Thyroid gland (tissue), 4 donors: ENCODE measurements at regions not wholly inside any gene's neighbourhood (a gene's known extent, or its start where the extent isn't known, plus 50 kb on each side); places are given as distances from the start of the nearest gene placed in this dataset.
"Not testable (repeated sequence)": the region's sequence is repeated elsewhere in the genome, so short reads cannot be mapped to it uniquely, and the experiment has no call there.

ENCODE experiments used
- DNase-seq, 2 donors: peaks; one replicate each; pipeline ENCODE4 v3.0.0-alpha.2; 2019
- H3K27ac ChIP-seq, 3 donors: fragments of 200-600 bp; sonication (generic); 1 replicate in 2 of 3; 2 replicates in 1 of 3; pipeline ENCODE4 v1.5.1; 2016 to 2019; ENCODE audit warnings: mild to moderate bottlenecking in 1 of 3, moderate library complexity in 1 of 3
- H3K27me3 ChIP-seq: fragments of 200-600 bp; sonication (generic); one replicate; pipeline ENCODE4 v1.5.1; 2019
- H3K36me3 ChIP-seq, 2 donors: fragments of 200-600 bp; sonication (generic); one replicate each; pipeline ENCODE4 v1.5.1; 2016 to 2019
- H3K4me1 ChIP-seq, 2 donors: fragments of 200-600 bp; sonication (generic); one replicate each; pipeline ENCODE4 v1.5.1; 2017 to 2019
- H3K4me3 ChIP-seq, 3 donors: fragments of 200-600 bp; sonication (generic); replicated peaks in 1 of 3; 1 replicate in 2 of 3; 2 replicates in 1 of 3; pipeline ENCODE4 v1.5.1; 2016; ENCODE audit warnings: mild to moderate bottlenecking in 1 of 3
- H3K9me3 ChIP-seq: fragments of 200-600 bp; sonication (generic); one replicate; pipeline ENCODE4 v1.5.1; 2017
- CTCF ChIP-seq, 6 experiments: fragments of 200-600 bp in 3 of 6; fragments of 450-650 bp in 3 of 6; sonication (generic) in 3 of 6; IDR thresholded peaks; one replicate each; pipeline ENCODE4 v1.5.1; 2016 to 2019; ENCODE audit warnings: antibody characterized with exemption in 6 of 6, mild to moderate bottlenecking in 2 of 6, inconsistent platforms in 1 of 6, moderate library complexity in 1 of 6
- POLR2A ChIP-seq, 2 donors: fragments of 450-650 bp; IDR thresholded peaks; one replicate each; pipeline ENCODE4 v1.6.1; 2017; ENCODE audit warnings: antibody characterized with exemption in 2 of 2, mild to moderate bottlenecking in 2 of 2, moderate library complexity in 1 of 2
- WGBS, 2 donors: methylation state at CpG; one replicate each; pipeline ENCODE4 v1.1.5; 2017; 5-methylcytosine and 5-hydroxymethylcytosine counted together
- intact Hi-C: fragments of 100-400 bp; cut with DNase I; formaldehyde crosslinking; loops from one replicate; pipeline ENCODE4 v1.15.1; 2023

GRCh38 chr13:52324831-52325230 is 81.1 kb downstream of the THSD1 start:
- H3K36me3 ChIP-seq, H3K9me3 ChIP-seq, intact Hi-C loops, DNase-seq, H3K27me3 ChIP-seq, H3K27ac ChIP-seq, H3K4me3 ChIP-seq, H3K4me1 ChIP-seq: not testable (repeated sequence)
- WGBS, 2 donors: 82 to 90% methylated on average over 1 of the region's 2 CpGs

DNA sequence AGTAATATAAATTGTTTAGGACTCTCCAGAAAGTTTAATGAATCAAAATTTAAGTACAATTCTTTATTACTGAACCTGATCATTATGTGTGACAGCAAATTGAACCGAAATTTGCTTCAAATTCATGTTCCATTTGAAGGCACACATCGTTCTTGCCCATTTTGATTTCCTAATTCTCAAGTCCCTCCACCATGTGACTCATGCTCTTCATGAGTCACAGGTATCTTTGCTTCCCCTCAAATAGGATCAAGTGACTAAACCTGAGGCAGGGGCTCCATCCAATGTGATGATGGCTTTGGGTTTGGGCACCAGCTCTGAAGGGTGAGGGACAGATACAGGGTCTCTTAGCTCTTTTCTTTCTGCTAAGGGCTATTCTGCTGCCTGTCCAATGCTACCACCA is 86.1 kb downstream of the THSD1 start:
- Histone ChIP-seq H3K4me3 (no peak overlapping the region), H3K27ac (no peak overlapping the region), H3K4me1 (no peaks in the 10 kb centered on the region), H3K36me3 (no peaks in the 10 kb centered on the region), H3K9me3 (no peaks in the 10 kb centered on the region), H3K27me3 (no peaks in the 10 kb centered on the region)
- TF ChIP-seq POLR2A (IDR thresholded peaks at IDR 0.05) (no peak), CTCF (IDR thresholded peaks at IDR 0.05) (no peak)
- whole genome bisulfite sequencing, 2 donors: 77 to 84% methylated on average over 2 of the region's 2 CpGs
- no peak for DNase-seq
- intact Hi-C loops: no loop called here

- H3K9me3 ChIP-seq, H3K4me3 ChIP-seq, H3K36me3 ChIP-seq, H3K4me1 ChIP-seq, H3K27me3 ChIP-seq, DNase-seq, intact Hi-C loops, H3K27ac ChIP-seq: not testable (repeated sequence)
- 75 to 86% methylated on average over 6 of the region's 6 CpGs for WGBS, 2 donors
Measured at GRCh38 chr13:52309833-52310232, 96.1 kb downstream of the THSD1 start.

DNA sequence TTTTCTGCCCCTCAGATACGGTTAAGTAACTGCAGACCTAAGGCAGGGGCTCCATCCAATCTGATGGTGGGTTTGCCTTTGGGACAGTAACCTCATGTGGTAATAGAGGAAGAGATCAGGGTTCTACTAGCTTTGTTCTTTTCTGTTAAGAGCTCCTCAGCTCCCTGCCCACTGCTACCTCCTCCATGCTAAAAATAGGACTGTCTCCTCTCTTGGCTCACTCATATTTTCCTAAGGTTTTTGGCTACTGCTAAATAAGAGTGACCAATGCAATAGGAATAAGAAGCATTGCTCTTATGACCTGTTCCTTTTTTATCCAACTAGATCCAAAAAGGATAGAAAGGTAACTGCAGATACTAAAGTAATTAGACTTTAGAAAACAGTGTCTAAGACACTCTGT is 99.6 kb downstream of the THSD1 start:
- intact Hi-C loops, H3K27me3 ChIP-seq, DNase-seq, H3K9me3 ChIP-seq, H3K4me3 ChIP-seq, H3K36me3 ChIP-seq, H3K27ac ChIP-seq, H3K4me1 ChIP-seq: not testable (repeated sequence)
- no CpG with 5 or more reads among the region's 1 CpG for WGBS, 2 donors

DNA sequence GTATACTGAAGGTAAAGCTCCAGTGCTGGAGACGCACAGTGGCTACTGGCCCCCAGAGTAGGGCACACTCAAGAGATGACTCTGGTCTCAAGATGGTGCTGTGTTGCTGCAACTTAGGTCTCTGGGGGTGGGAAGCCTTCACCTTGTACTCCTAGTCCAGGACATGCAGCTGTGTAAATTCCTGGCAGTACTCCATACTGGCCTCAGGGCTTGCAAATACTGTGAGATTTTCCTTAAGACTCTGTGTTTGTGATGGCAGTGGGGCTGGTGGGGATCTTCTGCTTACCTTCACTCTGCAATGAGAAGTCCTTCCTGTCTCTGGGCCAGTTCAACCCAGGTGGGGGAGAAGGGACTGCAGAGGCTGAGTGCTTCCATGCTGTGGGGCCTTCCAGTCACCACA is 102.9 kb downstream of the THSD1 start:
- H3K27me3 ChIP-seq, H3K36me3 ChIP-seq, intact Hi-C loops, DNase-seq, H3K27ac ChIP-seq, H3K4me1 ChIP-seq, H3K4me3 ChIP-seq, H3K9me3 ChIP-seq: not testable (repeated sequence)
- WGBS, 2 donors: no CpG with 5 or more reads among the region's 1 CpG

GRCh38 chr13:52302688-52303087 is 103.3 kb downstream of the THSD1 start:
- H3K9me3 ChIP-seq, H3K27ac ChIP-seq, H3K36me3 ChIP-seq, intact Hi-C loops, H3K4me1 ChIP-seq, H3K4me3 ChIP-seq, DNase-seq, H3K27me3 ChIP-seq: not testable (repeated sequence)
- no CpG with 5 or more reads among the region's 6 CpGs for WGBS, 2 donors

DNA sequence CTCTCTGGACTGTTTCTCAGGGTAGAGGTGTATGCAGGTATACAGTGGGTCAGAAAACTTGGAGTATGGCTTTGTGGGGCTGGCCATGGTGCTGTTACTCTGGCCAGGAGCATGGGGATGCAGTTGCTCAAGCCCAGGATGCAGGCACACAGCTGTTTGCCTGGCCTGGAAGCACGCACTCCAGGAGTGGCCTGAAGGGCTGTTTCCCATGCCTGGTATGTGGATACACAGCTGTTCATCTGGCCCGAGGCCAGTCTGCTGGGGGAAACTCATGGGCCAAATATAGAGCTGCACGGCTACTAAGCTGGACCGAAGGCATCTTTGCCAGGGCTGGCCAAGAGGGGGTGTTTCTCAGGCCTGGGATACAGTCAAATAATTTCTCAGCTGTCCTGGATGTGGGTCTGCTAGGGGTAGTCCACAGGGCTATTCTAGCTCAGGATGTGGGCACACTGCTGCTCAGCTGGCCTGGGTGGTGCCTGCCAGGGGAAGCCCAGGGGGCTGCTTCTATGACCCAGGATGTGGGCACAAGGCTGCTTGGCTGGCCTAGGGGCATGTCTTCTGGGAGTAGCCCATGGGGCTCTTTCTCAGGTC is 104.1 kb downstream of the THSD1 start:
- H3K27me3 ChIP-seq, H3K4me1 ChIP-seq, H3K27ac ChIP-seq, H3K4me3 ChIP-seq, intact Hi-C loops, DNase-seq, H3K36me3 ChIP-seq, H3K9me3 ChIP-seq: not testable (repeated sequence)
- 90% methylated on average over 2 of the region's 4 CpGs; no CpG with 5 or more reads in 1 of the 2 donors for WGBS, 2 donors

- H3K9me3 ChIP-seq, H3K27ac ChIP-seq, H3K27me3 ChIP-seq, H3K36me3 ChIP-seq, intact Hi-C loops, DNase-seq, H3K4me3 ChIP-seq, H3K4me1 ChIP-seq: not testable (repeated sequence)
- 74% methylated on average over 5 of the region's 5 CpGs for WGBS, 2 donors
Measured at GRCh38 chr13:52298079-52298661, 107.8 kb downstream of the THSD1 start.

- H3K27me3 ChIP-seq, H3K4me3 ChIP-seq, intact Hi-C loops, H3K36me3 ChIP-seq, H3K27ac ChIP-seq, DNase-seq, H3K9me3 ChIP-seq, H3K4me1 ChIP-seq: not testable (repeated sequence)
- no CpG with 5 or more reads among the region's 6 CpGs for WGBS, 2 donors
Measured at GRCh38 chr13:52288891-52289290, 117.1 kb downstream of the THSD1 start.

DNA sequence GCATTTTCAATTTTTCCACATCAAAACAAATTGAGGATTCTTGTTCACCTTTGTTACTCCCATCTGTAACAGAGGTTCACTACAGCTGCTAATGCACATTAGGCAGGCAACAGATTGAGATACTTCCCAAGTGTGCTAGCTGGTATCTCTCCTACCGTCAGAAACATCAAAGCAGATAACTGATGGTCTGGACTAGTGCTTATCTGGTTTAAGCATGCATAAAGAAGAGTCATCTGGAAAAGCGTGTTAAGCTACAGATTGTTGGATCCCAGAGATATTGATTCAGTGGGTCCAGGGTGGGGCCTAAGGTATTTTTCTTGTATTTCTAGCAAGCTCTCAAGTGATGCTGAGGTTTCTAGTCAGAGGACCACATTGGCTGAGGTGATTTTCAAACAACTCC is 122.0 kb upstream of the NEK3 start:
- H3K9me3 ChIP-seq, H3K27ac ChIP-seq, DNase-seq, H3K4me3 ChIP-seq, intact Hi-C loops, H3K36me3 ChIP-seq, H3K27me3 ChIP-seq, H3K4me1 ChIP-seq: not testable (repeated sequence)
- 41 to 74% methylated on average over 2 of the region's 2 CpGs for WGBS, 2 donors

DNA sequence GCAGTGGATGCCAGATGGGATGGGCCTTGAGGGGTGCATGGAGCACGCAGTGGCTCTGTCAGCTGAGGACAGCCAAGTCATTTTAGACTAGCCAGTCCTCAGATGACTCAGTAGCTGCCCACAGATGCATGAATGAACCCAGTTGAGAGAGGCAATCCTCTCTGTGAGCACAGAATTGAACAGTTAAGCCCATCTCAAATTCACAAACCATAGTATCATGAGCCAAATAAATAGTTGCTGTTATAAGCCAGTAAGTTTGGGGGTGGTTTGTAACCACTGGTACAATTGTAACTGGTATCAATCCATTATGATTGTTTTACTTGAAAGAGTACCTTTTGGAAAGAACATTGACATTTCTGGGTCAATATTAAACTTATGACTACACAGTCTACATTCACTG is 120.0 kb upstream of the NEK3 start:
- H3K4me3 ChIP-seq, DNase-seq, H3K4me1 ChIP-seq, H3K9me3 ChIP-seq, H3K36me3 ChIP-seq, intact Hi-C loops, H3K27me3 ChIP-seq, H3K27ac ChIP-seq: not testable (repeated sequence)
- WGBS, 2 donors: no CpG with 5 or more reads among the region's 1 CpG

- 94 to 98% methylated on average over 18 to 19 of the region's 24 CpGs for WGBS, 2 donors
- not testable (repeated sequence) for DNase-seq
Measured at GRCh38 chr13:52254299-52254698, 94.9 kb upstream of the NEK3 start.

More at GRCh38 chr13:52254299-52254698, 94.9 kb upstream of the NEK3 start:
- H3K4me3 ChIP-seq, H3K4me1 ChIP-seq, H3K27me3 ChIP-seq, intact Hi-C loops, H3K36me3 ChIP-seq, H3K9me3 ChIP-seq, H3K27ac ChIP-seq: not testable (repeated sequence)
